ENCODE measurements at regions not wholly inside any gene's neighbourhood (a gene's known extent, or its start where the extent isn't known, plus 50 kb on each side); places are given as distances from the start of the nearest gene placed in this dataset.

GRCh38 chr1:14138135-14138506 is 438.1 kb downstream of the PRDM2 start:
- TF ChIP-seq CTCF (IDR thresholded peaks at IDR 0.05; ENCODE audit: unreplicated experiment) = no peak
- Mint-ChIP-seq H3K4me1 (peaks cover 11% of the 10 kb centered on the region), H3K9me3 (no peaks in the 10 kb centered on the region), H3K27ac (no peak overlapping the region), H3K27me3 (ENCODE audit: low read depth) (peaks cover 20% of the 10 kb centered on the region), H3K36me3 (no peaks in the 10 kb centered on the region), H3K4me3 (no peak overlapping the region)
- DNase-seq (ENCODE audit: low spot score in 2 of 2, unreplicated experiment in 2 of 2) = no peak

GRCh38 chr1:14138687-14139086 is 438.7 kb downstream of the PRDM2 start:
- TF ChIP-seq CTCF (IDR thresholded peaks at IDR 0.05; ENCODE audit: unreplicated experiment) = no peak
- peaks cover 11% of the 10 kb centered on the region for H3K4me1 Mint-ChIP-seq
- no peak for DNase-seq (ENCODE audit: low spot score in 2 of 2, unreplicated experiment in 2 of 2)
- no peaks in the 10 kb centered on the region for H3K36me3 Mint-ChIP-seq
- no peaks in the 10 kb centered on the region for H3K9me3 Mint-ChIP-seq
- H3K27ac Mint-ChIP-seq = no peak overlapping the region
- H3K27me3 Mint-ChIP-seq (ENCODE audit: low read depth) = peaks cover 23% of the 10 kb centered on the region
- no peak overlapping the region for H3K4me3 Mint-ChIP-seq

GRCh38 chr1:14140831-14141401 is 440.9 kb downstream of the PRDM2 start:
- Mint-ChIP-seq H3K4me1 (peaks cover 7% of the 10 kb centered on the region), H3K27ac (no peak overlapping the region), H3K36me3 (no peaks in the 10 kb centered on the region), H3K9me3 (no peaks in the 10 kb centered on the region), H3K4me3 (no peak overlapping the region), H3K27me3 (ENCODE audit: low read depth) (peaks cover 25% of the 10 kb centered on the region)
- DNase-seq (ENCODE audit: low spot score in 2 of 2, unreplicated experiment in 2 of 2) = no peak
- no peak for TF ChIP-seq CTCF (IDR thresholded peaks at IDR 0.05; ENCODE audit: unreplicated experiment)

- no peak overlapping the region for H3K4me3 Mint-ChIP-seq
- no peak overlapping the region for H3K27ac Mint-ChIP-seq
- peaks cover 20% of the 10 kb centered on the region for H3K27me3 Mint-ChIP-seq (ENCODE audit: low read depth)
- no peaks in the 10 kb centered on the region for H3K9me3 Mint-ChIP-seq
- no peak for DNase-seq (ENCODE audit: low spot score in 2 of 2, unreplicated experiment in 2 of 2)
- H3K36me3 Mint-ChIP-seq = no peaks in the 10 kb centered on the region
- TF ChIP-seq CTCF (IDR thresholded peaks at IDR 0.05; ENCODE audit: unreplicated experiment) = no peak
- peaks cover under 1% of the 10 kb centered on the region for H3K4me1 Mint-ChIP-seq
Measured at GRCh38 chr1:14141656-14142055, 441.7 kb downstream of the PRDM2 start.

GRCh38 chr1:14142397-14143100 is 442.6 kb downstream of the PRDM2 start:
- Mint-ChIP-seq H3K4me1 (no peaks in the 10 kb centered on the region), H3K9me3 (no peaks in the 10 kb centered on the region), H3K27me3 (ENCODE audit: low read depth) (peaks cover 20% of the 10 kb centered on the region), H3K36me3 (no peaks in the 10 kb centered on the region), H3K27ac (no peak overlapping the region), H3K4me3 (no peak overlapping the region)
- TF ChIP-seq CTCF (IDR thresholded peaks at IDR 0.05; ENCODE audit: unreplicated experiment) = no peak
- DNase-seq (ENCODE audit: low spot score in 2 of 2, unreplicated experiment in 2 of 2) = no peak

Data from mesothelial cell of epicardium (in vitro differentiated cells).